ENCODE measurements at regions not wholly inside any gene's neighbourhood (a gene's known extent, or its start where the extent isn't known, plus 50 kb on each side); places are given as distances from the start of the nearest gene placed in this dataset.

GRCh38 chr11:116110802-116111201, 606.6 kb upstream of the CADM1 start:
- no peaks in the 10 kb centered on the region for H3K36me3 Mint-ChIP-seq (ENCODE audit: low read depth)
- H3K27me3 Mint-ChIP-seq (ENCODE audit: insufficient read depth): peaks cover 55% of the 10 kb centered on the region
- 86 to 93% methylated on average over 1 of the region's 1 CpG for WGBS, 2 experiments (ENCODE audit: insufficient coverage in 1 of 2, insufficient read length in 1 of 2)
- no peaks in the 10 kb centered on the region for H3K36me3 ChIP-seq (ENCODE audit: control insufficient read depth, insufficient read depth, low read length)
- peak; percentile 17 for DNase-seq
- no peak overlapping the region for H3K9ac ChIP-seq (ENCODE audit: extremely low read depth, low read length, poor library complexity, severe bottlenecking)
- H3K9me3 Mint-ChIP-seq: peaks cover 11% of the 10 kb centered on the region
- peaks cover 7% of the 10 kb centered on the region for H3K9me3 ChIP-seq (ENCODE audit: control insufficient read depth, low read length)
- TF ChIP-seq, protein P1, sequence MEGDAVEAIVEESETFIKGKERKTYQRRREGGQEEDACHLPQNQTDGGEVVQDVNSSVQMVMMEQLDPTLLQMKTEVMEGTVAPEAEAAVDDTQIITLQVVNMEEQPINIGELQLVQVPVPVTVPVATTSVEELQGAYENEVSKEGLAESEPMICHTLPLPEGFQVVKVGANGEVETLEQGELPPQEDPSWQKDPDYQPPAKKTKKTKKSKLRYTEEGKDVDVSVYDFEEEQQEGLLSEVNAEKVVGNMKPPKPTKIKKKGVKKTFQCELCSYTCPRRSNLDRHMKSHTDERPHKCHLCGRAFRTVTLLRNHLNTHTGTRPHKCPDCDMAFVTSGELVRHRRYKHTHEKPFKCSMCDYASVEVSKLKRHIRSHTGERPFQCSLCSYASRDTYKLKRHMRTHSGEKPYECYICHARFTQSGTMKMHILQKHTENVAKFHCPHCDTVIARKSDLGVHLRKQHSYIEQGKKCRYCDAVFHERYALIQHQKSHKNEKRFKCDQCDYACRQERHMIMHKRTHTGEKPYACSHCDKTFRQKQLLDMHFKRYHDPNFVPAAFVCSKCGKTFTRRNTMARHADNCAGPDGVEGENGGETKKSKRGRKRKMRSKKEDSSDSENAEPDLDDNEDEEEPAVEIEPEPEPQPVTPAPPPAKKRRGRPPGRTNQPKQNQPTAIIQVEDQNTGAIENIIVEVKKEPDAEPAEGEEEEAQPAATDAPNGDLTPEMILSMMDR (conservative IDR thresholded peaks at IDR 0.05): no peak
- peaks cover 17% of the 10 kb centered on the region for H3K4me1 Mint-ChIP-seq
- no peak overlapping the region for H3K4me3 Mint-ChIP-seq
- H3K27ac ChIP-seq (ENCODE audit: low read depth, low read length): no peak overlapping the region
- H3K4me1 ChIP-seq (ENCODE audit: control insufficient read depth, insufficient read depth, low read length): peaks cover 2% of the 10 kb centered on the region
- no peak overlapping the region for H3K4me3 ChIP-seq (ENCODE audit: low read length)
- H3K27ac Mint-ChIP-seq: no peak overlapping the region
- H3K27me3 ChIP-seq (ENCODE audit: control insufficient read depth, insufficient read depth, low read length, poor library complexity, severe bottlenecking): peaks cover 9% of the 10 kb centered on the region

- DNase-seq: no peak
- TF ChIP-seq, protein P1 (conservative IDR thresholded peaks at IDR 0.05): no peak
- Histone ChIP-seq H3K4me3 (ENCODE audit: low read length) (no peak overlapping the region), H3K9me3 (ENCODE audit: control insufficient read depth, low read length) (peaks cover 7% of the 10 kb centered on the region), H3K36me3 (ENCODE audit: control insufficient read depth, insufficient read depth, low read length) (no peaks in the 10 kb centered on the region), H3K27ac (ENCODE audit: low read depth, low read length) (no peak overlapping the region), H3K27me3 (ENCODE audit: control insufficient read depth, insufficient read depth, low read length, poor library complexity, severe bottlenecking) (peaks cover 9% of the 10 kb centered on the region), H3K4me1 (ENCODE audit: control insufficient read depth, insufficient read depth, low read length) (peaks cover 2% of the 10 kb centered on the region), H3K9ac (ENCODE audit: extremely low read depth, low read length, poor library complexity, severe bottlenecking) (no peak overlapping the region)
- Mint-ChIP-seq H3K36me3 (ENCODE audit: low read depth) (no peaks in the 10 kb centered on the region), H3K27ac (no peak overlapping the region), H3K4me1 (peaks cover 17% of the 10 kb centered on the region), H3K4me3 (no peak overlapping the region), H3K9me3 (peaks cover 11% of the 10 kb centered on the region), H3K27me3 (ENCODE audit: insufficient read depth) (peaks cover 56% of the 10 kb centered on the region)
- WGBS, 2 experiments (ENCODE audit: insufficient coverage in 1 of 2, insufficient read length in 1 of 2): 75 to 88% methylated on average over 1 of the region's 1 CpG
Measured at GRCh38 chr11:116110356-116110755, 606.1 kb upstream of the CADM1 start.

DNA sequence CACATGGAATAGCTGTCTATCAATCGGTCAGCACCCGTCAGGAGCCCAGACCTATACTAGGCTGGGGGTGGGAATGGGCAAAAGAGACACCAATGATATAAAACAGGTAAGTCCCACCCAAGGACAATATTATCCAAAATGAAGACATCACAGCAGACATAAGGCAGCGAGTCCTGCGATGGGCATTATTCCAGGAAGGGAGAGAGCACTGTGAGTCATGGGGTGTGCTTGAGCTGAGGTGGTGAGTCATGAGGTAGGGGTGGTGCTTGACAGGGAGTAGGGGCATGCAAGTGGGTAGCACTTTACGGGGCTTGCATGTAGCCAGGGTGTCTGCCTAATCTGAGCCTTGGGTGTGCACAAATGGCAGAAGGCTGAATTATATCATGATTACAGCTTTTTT, 605.0 kb upstream of the CADM1 start:
- 80 to 95% methylated on average over 2 to 5 of the region's 5 CpGs for WGBS, 2 experiments (ENCODE audit: insufficient coverage in 1 of 2, insufficient read length in 1 of 2)

More for the DNA sequence above, 605.0 kb upstream of the CADM1 start:
- H3K4me1 Mint-ChIP-seq: peaks cover 17% of the 10 kb centered on the region
- no peak overlapping the region for H3K4me3 ChIP-seq (ENCODE audit: low read length)
- H3K36me3 Mint-ChIP-seq (ENCODE audit: low read depth): no peaks in the 10 kb centered on the region
- H3K27me3 ChIP-seq (ENCODE audit: control insufficient read depth, insufficient read depth, low read length, poor library complexity, severe bottlenecking): peaks cover 9% of the 10 kb centered on the region
- no peak overlapping the region for H3K4me3 Mint-ChIP-seq
- TF ChIP-seq, protein P1 (conservative IDR thresholded peaks at IDR 0.05): no peak
- H3K27ac Mint-ChIP-seq: no peak overlapping the region
- H3K4me1 ChIP-seq (ENCODE audit: control insufficient read depth, insufficient read depth, low read length): peaks cover under 1% of the 10 kb centered on the region
- no peaks in the 10 kb centered on the region for H3K36me3 ChIP-seq (ENCODE audit: control insufficient read depth, insufficient read depth, low read length)
- no peak overlapping the region for H3K27ac ChIP-seq (ENCODE audit: low read depth, low read length)
- DNase-seq: peak; percentile 39
- peaks cover 7% of the 10 kb centered on the region for H3K9me3 ChIP-seq (ENCODE audit: control insufficient read depth, low read length)
- peaks cover 63% of the 10 kb centered on the region for H3K27me3 Mint-ChIP-seq (ENCODE audit: insufficient read depth)
- H3K9ac ChIP-seq (ENCODE audit: extremely low read depth, low read length, poor library complexity, severe bottlenecking): no peak overlapping the region
- peaks cover 11% of the 10 kb centered on the region for H3K9me3 Mint-ChIP-seq

Data from endodermal cell (in vitro differentiated cells).